Uterus (tissue), 2 donors: ENCODE measurements at regions not wholly inside any gene's neighbourhood (a gene's known extent, or its start where the extent isn't known, plus 50 kb on each side); places are given as distances from the start of the nearest gene placed in this dataset.

Experiments used
- CTCF ChIP-seq, 4 experiments: fragments of 200-600 bp in 2 of 4; fragments of 450-650 bp in 2 of 4; sonication (generic) in 2 of 4; IDR thresholded peaks; one replicate each; pipeline ENCODE4 v1.5.1; 2016 to 2019; ENCODE audit warnings: antibody characterized with exemption in 4 of 4, mild to moderate bottlenecking in 2 of 4, moderate library complexity in 1 of 4
- POLR2A ChIP-seq, 2 donors: fragments of 450-650 bp; IDR thresholded peaks; one replicate each; pipeline ENCODE4 v1.6.1; 2016; ENCODE audit warnings: antibody characterized with exemption in 2 of 2, mild to moderate bottlenecking in 1 of 2, moderate library complexity in 1 of 2

GRCh38 chr14:59087711-59088110 is 100.8 kb upstream of the DAAM1 start:
- TF ChIP-seq CTCF (IDR thresholded peaks at IDR 0.05), result no peak
- TF ChIP-seq POLR2A (IDR thresholded peaks at IDR 0.05), result no peak
